ENCODE measurements at regions not wholly inside any gene's neighbourhood (a gene's known extent, or its start where the extent isn't known, plus 50 kb on each side); places are given as distances from the start of the nearest gene placed in this dataset.

DNA sequence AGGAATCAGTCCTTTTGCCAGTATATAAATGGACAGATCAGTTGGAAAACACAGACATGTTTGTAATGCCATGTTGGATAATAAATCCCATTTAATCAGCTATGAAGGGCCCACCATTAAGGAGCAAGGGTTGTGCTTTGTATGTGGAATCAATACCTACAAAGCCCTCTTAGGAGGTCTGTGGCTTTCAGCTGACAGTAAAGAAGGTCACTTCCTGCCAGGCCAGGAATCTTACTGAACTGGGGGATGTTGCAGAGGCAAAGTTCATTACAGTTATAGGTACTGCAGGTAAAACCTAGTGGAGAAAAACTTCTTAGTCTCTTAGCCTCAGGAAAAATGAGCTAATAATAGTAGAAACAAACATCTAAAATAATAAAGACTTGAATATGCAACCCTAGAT lies 129.5 kb downstream of the FAM76B start:
- TF ChIP-seq, protein P1, sequence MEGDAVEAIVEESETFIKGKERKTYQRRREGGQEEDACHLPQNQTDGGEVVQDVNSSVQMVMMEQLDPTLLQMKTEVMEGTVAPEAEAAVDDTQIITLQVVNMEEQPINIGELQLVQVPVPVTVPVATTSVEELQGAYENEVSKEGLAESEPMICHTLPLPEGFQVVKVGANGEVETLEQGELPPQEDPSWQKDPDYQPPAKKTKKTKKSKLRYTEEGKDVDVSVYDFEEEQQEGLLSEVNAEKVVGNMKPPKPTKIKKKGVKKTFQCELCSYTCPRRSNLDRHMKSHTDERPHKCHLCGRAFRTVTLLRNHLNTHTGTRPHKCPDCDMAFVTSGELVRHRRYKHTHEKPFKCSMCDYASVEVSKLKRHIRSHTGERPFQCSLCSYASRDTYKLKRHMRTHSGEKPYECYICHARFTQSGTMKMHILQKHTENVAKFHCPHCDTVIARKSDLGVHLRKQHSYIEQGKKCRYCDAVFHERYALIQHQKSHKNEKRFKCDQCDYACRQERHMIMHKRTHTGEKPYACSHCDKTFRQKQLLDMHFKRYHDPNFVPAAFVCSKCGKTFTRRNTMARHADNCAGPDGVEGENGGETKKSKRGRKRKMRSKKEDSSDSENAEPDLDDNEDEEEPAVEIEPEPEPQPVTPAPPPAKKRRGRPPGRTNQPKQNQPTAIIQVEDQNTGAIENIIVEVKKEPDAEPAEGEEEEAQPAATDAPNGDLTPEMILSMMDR (conservative IDR thresholded peaks at IDR 0.05; ENCODE audit: low read depth, low read length) = no peak
- no peak for TF ChIP-seq EZH2 (IDR thresholded peaks at IDR 0.05; ENCODE audit: borderline replicate concordance, low read depth, low read length, poor library complexity, severe bottlenecking)

Data from A673 (cell line).